ENCODE measurements at regions not wholly inside any gene's neighbourhood (a gene's known extent, or its start where the extent isn't known, plus 50 kb on each side); places are given as distances from the start of the nearest gene placed in this dataset.
A peak's percentile ranks its signal among the peaks of the same experiment; 100 is the strongest.
"Not testable (repeated sequence)": the region's sequence is repeated elsewhere in the genome, so short reads cannot be mapped to it uniquely, and the experiment has no call there.

DNA sequence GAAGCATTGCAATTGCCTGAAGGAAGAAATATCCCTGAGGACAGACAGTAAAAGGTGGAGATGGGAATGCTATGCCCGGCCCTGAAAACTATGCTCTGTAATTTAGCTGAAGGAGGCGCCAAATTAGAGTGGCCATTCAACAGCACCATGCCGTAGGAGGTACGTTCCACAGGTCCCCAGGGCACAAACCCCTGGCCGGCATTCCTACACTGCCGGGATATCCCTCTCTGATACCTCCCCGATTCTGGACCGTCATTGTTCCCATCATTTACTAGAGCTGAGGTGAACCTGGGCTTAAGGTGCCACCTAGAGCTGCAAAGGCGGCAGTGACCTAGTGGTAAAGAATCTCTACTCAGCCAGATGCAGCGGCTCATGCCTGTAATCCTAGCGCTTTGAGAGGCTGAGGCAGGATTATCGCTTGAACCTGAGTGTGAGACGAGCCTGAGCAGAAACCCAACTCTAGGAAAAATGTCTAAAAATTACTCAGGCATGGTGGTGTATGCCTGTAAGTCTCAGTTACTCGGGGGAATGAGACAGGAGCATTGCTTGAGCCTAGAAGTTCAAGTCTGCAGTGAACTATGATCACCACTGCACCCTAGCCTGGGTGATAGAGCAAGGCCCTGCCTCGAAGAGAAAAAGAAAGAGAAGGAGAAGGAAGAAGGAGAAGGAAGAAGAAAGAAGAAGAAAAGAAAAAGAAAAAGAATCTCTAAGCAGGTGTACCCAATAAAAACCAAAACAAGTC lies 53.0 kb upstream of the TNKS2 start:
- peak; percentile 36 for DNase-seq (ENCODE audit: low spot score)

DNA sequence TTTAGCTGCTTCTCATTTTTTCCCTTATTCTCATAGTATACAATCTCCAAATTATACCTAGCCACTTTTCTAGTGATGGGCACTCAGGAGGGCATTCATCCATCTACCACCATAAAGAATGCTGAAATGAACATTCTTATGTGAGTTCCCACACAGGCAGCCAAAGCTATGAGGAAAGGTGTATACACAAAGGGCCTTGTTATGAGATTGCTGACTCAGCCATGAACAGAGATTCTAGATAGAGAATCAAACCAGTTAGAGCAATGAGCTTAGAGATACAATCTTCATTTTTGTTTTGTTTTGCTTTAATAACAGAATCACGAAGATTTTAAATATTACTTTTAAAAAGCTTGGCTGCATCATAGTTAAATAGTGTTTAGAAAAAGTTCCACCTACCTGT lies 54.8 kb upstream of the TNKS2 start:
- DNase-seq (ENCODE audit: low spot score): no peak

DNA sequence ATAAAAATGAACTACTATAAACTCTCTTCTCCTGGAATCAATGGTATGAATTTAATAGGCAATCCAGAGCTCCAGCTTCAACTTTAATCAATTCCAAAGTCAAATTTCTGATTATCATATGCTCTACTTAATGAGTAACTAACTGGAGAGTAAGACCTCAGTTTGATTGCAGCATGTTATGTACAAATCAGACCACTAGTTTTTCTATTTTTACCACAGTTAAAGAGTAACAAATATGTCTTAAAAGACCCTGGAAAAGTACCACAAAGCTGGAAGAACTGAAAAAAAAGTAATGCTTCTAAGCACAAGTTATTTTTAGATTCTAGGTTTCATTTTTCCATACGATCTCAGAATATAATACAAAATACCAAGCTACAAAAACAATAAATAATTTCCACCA lies 56.0 kb upstream of the TNKS2 start:
- no peak for DNase-seq (ENCODE audit: low spot score)

DNA sequence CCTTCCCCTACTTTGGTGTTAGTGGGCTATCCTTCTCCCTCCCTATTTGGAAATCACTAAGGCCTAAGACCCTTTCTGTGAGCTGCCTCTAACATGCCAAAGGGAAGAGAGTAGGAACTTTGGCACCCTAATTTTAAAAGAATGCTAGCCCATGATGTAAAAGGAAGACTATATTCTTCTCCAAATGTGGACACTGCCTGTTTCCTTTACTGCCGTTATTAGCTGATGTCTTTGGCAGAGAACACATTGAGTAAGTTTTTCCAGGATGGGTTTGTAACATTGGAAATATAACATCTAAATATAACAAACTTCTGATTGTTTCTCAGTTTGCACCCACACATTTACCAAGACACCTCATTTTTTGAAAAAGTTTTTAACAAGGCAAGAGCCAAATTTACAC lies 56.9 kb upstream of the TNKS2 start:
- DNase-seq (ENCODE audit: low spot score): no peak

DNA sequence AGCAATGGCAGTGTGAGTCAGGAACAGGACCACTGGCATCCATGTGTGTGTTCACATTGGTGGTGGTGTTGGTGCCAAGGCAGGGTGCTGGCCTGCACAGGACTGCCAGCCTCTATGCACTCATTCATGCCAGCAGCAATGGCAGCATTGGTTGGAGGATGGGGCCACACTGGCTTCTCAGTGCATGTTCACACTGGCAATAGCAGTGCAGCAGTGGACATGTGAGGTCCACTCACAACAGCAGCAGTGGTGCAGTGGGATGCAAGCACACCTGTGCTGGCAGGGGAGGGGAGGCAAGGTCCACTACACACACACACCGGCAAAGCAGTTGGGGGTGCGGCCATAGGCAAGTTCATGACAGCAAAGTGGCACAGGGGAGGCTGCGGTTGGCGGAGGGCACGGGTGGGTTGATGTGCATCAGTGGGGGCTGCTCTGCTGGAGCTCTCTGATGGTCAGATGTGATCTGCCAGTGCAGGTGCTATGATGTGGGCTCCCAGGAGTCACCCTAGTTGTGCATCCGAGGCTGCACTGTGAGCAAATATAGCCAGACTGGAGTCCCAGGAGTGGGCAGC lies 57.8 kb upstream of the TNKS2 start:
- no peak for DNase-seq (ENCODE audit: low spot score)

DNA sequence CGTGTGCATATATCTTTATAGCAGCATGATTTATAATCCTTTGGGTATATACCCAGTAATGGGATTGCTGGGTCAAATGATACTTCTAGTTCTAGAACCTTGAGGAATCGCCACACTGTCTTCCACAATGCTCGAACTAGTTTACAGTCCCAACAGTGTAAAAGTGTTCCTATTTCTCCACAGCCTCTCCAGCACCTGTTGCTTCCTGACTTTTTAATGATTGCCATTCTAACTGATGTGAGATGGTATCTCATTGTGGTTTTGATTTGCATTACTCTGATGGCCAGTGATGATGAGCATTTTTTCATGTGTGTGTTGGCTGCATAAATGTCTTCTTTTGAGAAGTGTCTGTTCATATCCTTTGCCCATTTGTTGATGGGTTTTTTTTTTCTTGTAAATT lies 66.0 kb upstream of the TNKS2 start:
- DNase-seq (ENCODE audit: low spot score): not testable (repeated sequence)

DNA sequence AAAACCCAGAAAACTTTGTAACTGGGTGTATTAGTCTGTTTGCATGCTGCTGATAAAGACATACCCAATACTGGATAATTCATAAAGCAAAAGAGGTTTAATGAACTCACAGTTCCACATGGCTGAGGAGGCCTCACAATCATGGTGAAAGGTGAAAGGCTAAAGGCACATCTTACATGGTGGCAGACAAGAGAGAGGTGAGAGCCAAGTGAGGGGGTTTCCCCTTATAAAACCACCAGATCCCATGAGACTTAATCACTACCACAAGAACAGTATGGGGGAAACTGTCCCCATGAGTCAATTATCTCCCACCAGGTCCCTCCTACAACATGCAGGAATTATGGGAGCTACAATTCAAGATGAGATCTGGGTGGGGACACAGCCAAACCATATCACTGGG lies 68.9 kb upstream of the TNKS2 start:
- DNase-seq (ENCODE audit: low spot score): not testable (repeated sequence)

DNA sequence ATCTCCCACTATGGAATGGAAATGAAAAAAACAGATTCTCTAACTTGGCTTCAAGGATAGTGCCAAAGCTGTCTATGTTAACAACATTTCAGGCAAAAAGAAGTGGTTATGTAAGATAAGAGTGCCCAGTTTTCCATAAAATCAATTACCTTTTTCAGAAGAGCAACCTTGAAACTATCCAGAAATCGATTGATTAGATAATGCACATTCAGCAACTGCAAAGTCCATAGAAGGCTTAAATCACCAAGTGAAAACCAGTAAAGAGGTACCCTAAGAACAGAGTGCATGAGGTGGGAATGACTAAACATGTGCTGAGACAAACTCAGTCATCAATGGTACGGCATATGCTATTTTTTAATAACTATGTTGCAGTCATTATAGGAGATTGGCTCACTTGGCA lies 71.9 kb upstream of the TNKS2 start:
- DNase-seq (ENCODE audit: low spot score): no peak

DNA sequence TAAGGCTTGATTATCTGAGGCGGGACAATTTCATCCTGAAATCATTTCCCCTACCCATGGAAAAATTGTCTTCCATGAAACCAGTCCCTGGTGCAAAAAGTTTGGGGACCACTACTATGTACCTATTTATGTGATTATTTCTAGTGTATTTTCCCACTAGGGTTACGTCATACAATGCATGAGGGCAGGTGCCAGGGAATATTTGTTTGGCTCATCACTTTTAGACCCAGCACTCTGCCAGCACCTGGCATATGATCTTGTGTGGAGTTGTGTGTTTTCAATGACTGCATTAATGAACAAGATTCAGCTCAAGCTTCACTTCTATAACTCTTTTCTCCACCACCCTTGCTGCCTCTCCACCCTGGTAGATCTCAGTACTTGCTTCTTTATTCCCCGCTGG lies 73.3 kb upstream of the TNKS2 start:
- no peak for DNase-seq (ENCODE audit: low spot score)

DNA sequence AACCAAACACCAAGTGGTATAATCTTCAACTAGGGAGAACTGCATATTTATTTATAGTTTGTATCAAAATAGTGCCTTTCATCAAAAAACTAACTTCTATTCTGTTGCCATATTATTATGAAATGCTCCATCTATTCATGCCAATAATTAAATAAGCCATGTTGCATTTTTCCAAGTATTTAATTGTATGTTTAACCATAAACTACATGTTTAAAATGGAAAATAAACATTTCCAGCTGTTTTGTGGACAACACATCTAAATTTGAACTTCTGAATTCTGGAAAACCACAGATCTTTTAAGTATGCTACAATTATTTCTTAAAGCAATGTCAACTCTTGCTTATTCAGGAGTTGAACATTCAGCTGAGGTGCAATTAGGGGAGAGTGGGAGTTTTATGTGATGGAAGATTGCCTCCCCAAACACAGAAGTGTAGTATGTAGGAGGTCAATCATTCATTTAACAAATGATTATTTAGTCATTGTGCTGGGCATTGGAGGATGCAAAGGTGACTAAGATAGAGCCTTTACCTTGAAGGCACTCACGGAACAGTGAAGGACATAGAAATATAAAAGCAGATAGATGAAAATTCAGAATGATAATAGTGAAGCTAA lies 80.7 kb upstream of the PPP1R3C start:
- no peak for DNase-seq (ENCODE audit: low spot score)

DNA sequence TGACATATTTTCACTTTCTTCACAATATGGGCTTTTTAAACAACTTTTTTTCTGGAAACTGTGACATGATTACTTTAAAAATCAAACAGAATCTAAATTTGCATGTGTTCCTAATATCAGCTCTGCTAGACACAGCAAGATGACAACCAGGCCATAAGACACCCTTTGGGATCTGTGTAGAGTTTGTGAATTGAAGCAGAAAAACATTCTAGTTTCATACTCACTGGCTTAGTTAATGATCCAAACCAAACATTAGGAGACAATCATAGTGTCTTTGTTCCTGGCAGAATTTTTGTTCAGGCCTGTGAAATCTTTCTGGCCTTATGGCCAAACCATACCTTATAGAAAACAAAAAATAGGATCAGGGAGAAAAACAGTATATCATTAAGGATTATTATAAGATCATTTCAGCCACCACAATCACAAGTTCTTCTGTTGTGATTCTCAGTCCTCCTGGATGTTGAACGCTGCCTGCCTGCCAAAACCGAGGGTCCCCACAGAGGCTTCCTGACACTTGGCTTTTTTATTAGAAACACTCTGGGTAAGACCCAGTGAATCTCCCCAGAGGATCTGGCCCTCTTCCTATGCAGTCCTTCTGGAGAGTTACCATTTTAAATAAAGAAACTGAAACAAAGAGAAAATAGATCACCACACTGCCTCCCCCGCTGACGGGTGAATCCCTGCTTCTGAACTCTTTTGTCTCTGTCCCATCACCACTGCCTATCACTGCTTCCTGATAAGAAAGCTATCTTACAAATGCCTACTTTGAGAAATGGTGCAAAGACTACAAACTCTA lies 79.2 kb upstream of the PPP1R3C start:
- no peak for DNase-seq (ENCODE audit: low spot score)

DNA sequence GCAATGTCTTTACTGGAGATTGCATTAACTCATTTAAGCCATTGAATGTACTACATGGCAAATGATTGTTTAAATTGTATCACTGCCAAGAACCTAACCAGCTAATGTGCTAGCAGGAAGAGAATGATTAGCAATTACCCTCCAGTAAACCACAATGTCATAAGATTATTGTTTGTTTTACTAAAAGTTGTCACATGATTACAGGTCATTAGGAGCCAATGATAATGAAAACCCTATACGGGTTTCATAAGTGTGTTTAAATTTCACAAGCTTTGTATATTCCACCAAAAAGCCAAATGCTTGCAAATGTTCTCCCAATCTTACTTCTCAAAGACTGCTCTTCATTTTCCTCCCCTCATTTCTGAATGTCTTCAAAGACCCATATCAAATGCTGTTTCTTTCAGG lies 76.5 kb upstream of the PPP1R3C start:
- DNase-seq (ENCODE audit: low spot score): no peak

DNA sequence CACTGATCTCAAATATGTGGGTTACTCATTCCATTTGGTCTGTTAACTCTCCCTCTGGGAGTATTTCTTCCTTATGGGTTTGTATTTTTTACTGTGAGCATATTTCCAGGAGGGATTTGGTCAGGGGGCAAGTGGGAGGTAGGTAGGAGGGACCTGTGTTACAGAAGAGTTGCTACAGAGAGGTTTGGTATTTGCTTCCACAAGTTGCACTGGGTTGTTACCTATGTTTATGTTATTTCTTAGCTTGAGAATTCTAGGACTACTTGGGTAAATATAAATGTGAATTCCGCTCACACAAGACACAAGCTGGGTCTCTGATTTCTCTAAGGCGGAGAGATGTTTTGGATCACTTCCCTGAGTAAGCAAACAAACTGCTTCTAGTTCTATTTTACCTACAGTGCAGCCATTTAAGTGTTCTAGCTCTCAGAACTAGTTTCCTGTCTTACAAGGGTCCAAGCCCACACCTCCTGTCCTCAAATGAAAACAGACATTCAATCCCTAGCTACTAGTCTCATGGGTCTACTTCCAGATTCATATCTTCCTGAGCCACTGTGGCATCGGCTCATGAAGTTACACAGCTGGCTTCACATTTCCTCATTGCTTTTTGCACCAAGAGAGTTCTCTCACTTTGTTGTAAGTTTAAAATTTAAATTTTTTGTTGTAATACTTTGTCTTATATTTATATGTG lies 75.4 kb upstream of the PPP1R3C start:
- DNase-seq (ENCODE audit: low spot score): no peak

DNA sequence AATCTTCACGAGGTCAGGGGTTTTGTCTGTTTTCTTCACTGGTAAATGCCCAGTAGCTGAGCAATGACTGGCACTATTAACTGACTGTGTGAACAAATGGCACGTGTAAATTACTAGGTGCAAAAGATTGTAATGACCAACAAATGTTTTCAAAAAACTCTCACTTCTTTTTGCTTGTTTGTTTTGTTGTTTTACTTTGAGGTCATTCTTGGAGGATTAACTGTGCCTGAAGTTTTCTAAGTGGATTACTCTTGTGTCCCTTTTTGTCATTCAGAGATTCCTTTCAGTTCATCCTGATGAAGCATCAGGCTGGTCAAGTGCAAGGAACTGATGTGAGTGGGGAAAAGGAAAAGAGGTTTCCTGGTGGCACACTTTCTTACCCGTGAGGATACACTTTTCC lies 74.4 kb upstream of the PPP1R3C start:
- no peak for DNase-seq (ENCODE audit: low spot score)

DNA sequence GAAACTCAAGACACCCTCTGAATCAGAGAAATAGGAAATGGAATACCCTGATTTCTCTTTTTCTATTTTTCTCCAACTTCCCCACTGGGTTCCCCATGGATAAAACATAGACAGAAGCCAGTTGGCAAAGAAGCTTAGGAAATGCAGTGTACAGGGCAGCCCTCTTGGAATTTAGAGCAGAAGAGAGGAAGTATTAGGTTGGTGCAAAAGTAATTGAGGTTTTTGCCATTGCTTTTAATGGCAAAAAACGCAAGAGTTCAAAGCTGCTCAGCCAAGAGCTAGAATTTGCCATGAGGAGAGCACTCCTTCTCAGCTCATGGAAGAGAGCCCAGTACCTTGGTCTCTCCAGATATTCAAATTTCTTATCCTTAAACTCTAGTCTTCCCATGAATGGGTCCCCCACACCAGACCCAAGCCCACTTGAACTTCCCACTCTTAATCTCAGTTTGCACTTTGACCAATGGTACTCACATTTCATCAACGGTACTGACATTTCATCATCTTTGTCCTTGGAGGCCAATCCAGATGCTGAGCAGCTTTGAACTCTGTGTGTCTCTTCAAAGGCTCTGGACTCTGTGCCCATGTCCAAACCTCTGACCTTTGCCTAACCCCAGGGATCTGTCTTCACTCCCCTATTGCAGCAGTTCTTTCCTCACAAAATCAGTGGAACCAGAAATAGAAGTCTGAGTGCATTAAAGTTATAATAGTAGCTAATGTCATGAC lies 73.2 kb upstream of the PPP1R3C start:
- DNase-seq (ENCODE audit: low spot score): no peak

DNA sequence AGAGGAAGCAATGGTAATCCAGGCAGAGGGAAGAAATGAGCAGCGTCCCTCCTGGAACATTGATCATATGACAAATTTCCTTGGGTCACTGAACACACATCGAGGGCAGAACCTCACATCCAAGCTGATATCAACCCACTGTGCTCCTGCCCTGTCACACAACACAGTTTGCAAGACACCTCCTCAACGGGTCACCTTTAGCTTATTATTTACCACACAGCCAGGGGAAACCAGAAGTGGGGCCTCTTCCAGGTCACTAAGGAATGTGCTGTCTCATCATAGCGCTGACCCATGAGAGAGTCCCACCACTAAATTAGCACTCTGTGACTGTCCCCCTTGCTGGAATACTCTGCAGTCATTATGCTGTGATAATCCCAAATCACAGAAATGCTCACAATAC lies 69.7 kb upstream of the PPP1R3C start:
- no peak for DNase-seq (ENCODE audit: low spot score)

DNA sequence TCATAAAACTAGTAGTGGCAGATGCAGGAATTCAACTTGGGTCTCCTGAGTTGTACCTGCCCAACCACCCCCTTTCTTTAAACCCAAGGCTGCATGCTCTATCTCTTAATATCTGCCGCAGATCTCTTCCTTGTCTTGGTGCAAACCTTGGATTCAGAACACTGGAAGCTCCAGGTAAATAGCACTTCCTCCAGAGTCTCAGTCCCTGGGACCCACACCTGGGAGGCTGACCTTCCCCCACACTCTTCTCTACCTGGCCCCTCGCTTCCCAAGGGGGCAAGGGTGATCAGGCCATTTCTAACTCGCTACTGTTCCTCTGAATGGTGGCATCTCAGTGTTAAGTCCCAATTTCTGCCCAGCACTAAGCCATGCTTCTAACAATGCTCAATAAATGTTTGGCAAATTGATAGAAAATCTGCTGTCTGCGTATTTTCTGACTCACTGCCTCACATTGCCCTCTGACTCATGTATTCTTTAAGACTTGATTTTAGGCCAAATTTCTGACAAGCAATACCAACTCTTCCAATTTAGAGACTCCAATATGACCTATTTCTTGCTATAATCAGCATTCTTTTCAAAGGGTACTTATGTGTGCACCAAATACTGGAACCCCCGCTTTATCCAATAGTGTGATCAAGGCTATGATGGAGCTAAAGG lies 68.0 kb upstream of the PPP1R3C start:
- DNase-seq (ENCODE audit: low spot score): no peak

DNA sequence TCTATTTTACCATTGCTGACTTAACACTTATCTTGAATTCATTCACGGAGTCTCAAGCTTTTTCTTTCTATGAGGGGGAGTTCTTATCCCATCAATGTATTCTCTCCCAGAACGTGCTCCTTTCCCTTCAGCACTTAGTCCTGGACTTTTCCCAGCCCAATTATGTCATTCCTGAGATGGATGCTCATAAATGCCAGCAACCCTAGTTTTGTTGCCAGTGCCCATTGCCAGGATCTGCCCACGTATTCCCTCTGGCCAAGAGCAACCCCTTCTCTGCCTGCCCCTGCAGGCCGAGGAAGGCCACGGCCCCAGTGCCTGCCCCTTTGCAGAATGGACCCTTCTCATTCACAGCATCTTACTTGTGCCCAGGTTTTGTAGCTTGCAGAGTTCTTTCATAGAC lies 67.4 kb upstream of the PPP1R3C start:
- no peak for DNase-seq (ENCODE audit: low spot score)

DNA sequence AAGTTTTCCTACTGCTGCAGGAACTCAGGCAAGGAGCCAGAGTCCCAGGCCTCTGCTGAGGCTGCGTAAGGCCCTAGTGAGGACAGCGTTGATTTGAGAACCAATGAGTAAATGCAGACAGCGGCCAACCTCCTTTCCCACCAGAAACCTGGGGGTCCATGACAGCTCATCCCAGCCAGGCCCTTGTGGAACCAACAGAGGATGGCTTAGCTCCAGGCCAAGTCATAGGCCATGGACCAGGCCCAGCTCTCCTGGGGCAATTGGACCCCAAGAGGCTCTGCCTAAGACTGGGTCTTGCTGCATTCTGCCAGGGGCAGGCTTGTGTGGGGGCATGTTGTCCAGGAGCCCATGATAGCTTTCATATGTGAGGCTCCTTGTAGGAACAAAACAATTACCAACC lies 65.4 kb upstream of the PPP1R3C start:
- DNase-seq (ENCODE audit: low spot score): no peak

DNA sequence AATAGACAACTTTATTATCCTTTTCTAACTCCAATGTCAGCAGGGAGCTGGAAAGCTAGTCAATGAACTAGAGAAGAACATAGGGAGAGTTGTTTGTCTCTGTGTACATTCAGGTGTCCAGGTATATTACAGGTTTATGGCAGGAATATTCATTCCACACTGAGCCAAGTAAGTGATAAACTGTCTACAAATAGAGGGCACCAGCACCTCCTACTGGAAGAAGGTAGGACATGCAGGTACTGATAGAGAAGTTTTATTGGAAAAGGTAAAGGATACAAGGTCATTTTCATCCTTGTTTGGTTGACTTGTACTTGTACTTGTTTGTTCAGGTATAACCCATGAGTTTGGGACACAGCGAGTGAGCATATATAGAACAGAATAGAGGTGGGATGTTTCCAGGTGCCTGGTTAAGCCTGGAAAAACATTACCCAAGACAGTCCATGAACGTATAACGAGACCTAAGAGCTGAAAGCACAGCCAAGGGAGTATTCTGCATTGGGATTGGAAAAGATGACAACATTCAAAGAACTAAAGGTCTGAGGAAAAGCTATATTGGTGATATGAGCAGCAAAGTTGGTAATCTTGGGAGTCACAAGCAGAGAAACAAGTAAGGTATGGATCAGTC lies 61.4 kb upstream of the PPP1R3C start:
- peak; percentile 23 for DNase-seq (ENCODE audit: low spot score)
